HCT116 (cell line): ENCODE measurements at regions not wholly inside any gene's neighbourhood (a gene's known extent, or its start where the extent isn't known, plus 50 kb on each side); places are given as distances from the start of the nearest gene placed in this dataset.

Source experiments
- ATAC-seq: fragments of 200-7000 bp; cut with Tn5 transposase; 2 replicates; pipeline ENCODE4 v1.9.1; 2020; ENCODE audit warnings: mild to moderate bottlenecking, moderate library complexity
- BruUV-seq: library from RNA; stranded (reverse); fragments of 400-500 nt; replicated peaks from 2 replicates; lab custom pipeline; 2021; lab: Mats Ljungman, UMichigan
- CTCF ChIA-PET: fragments of 300-600 bp; sonication (Branson Sonifier 250); formaldehyde crosslinking; loops from one replicate; lab custom pipeline; 2021; ENCODE audit warnings: antibody characterized with exemption; lab: Charles Lee
- POLR2A ChIA-PET: fragments of 300-600, 350-600 bp; sonication (Branson Sonifier 250); formaldehyde crosslinking; loops from one replicate; lab custom pipeline; 2021; ENCODE audit warnings: antibody characterized with exemption; lab: Charles Lee
- RAD21 ChIA-PET, 2 experiments: fragments of 300-600 bp; sonication (Branson Sonifier 250); formaldehyde crosslinking; loops; one replicate each; lab custom pipeline; 2023; ENCODE audit warnings: low total read pairs in 2 of 2; ENCODE audit not compliant: uncharacterized antibody in 2 of 2, unreplicated experiment in 2 of 2, low non-redundant PET in 1 of 2; lab: Charles Lee
- DNase-seq: peaks from one replicate; pipeline ENCODE4 v3.0.0-alpha.2; 2010; ENCODE audit warnings: low read depth, low spot score
- H2AFZ ChIP-seq: fragments of 200-600 bp; shearing (Covaris generic), sonication (generic); 2 replicates; pipeline ENCODE4 v1.6.1; 2017; ENCODE audit warnings: low read depth, mixed run types, mixed read lengths, antibody characterized with exemption, low read length; ENCODE audit not compliant: poor library complexity, severe bottlenecking
- H3K27ac ChIP-seq: 2 replicates; pipeline ENCODE4 v1.5.1; 2012; ENCODE audit warnings: low read depth, low read length
- H3K27me3 ChIP-seq: fragments of 200-600 bp; sonication (generic); 2 replicates; pipeline ENCODE4 v1.6.1; 2016; ENCODE audit warnings: mixed run types, low read length, mixed read lengths; ENCODE audit not compliant: insufficient read depth
- H3K36me3 ChIP-seq, 2 experiments: fragments of 200-500 bp in 1 of 2; fragments of 200-600 bp in 1 of 2; sonication (Bioruptor generic) in 1 of 2; sonication (generic) in 1 of 2; 2 replicates each; pipeline versions ENCODE4 v1.5.1 to v1.6.1; 2014 to 2016; ENCODE audit warnings: low read length in 2 of 2, inconsistent platforms in 1 of 2, mixed read lengths in 1 of 2, mixed run types in 1 of 2; ENCODE audit not compliant: insufficient read depth in 2 of 2, control insufficient read depth in 1 of 2
- H3K4me1 ChIP-seq, 2 experiments: fragments of 200-600 bp in 1 of 2; sonication (generic) in 1 of 2; 2 replicates each; pipeline versions ENCODE4 v1.5.1 to v1.6.1; 2012 to 2017; ENCODE audit warnings: low read length in 2 of 2, inconsistent platforms in 1 of 2, mild to moderate bottlenecking in 1 of 2, mixed read lengths in 1 of 2, mixed run types in 1 of 2, moderate library complexity in 1 of 2; ENCODE audit not compliant: insufficient read depth in 2 of 2, control insufficient read depth in 1 of 2
- H3K4me2 ChIP-seq: fragments of 200-600 bp; sonication (generic); 2 replicates; pipeline ENCODE4 v1.6.1; 2017; ENCODE audit warnings: mixed run types, low read length, mixed read lengths
- H3K4me3 ChIP-seq, 2 experiments: fragments of 200-600 bp in 1 of 2; sonication (generic) in 1 of 2; replicated peaks in 1 of 2; 2 replicates each; pipeline ENCODE4 v1.5.1; 2011 to 2016; ENCODE audit warnings: low read length in 2 of 2, control low read depth in 1 of 2, low read depth in 1 of 2, mild to moderate bottlenecking in 1 of 2, mixed read lengths in 1 of 2, mixed run types in 1 of 2
- H3K79me2 ChIP-seq: fragments of 200-600 bp; sonication (generic); 2 replicates; pipeline ENCODE4 v1.6.1; 2017; ENCODE audit warnings: mild to moderate bottlenecking, mixed run types, low read length, moderate library complexity, mixed read lengths; ENCODE audit not compliant: insufficient read depth
- H3K9ac ChIP-seq: fragments of 200-600 bp; sonication (generic); 2 replicates; pipeline ENCODE4 v1.6.1; 2016; ENCODE audit warnings: low read length, mixed read lengths
- H3K9me2 ChIP-seq: fragments of 200-600 bp; sonication (generic), shearing (Covaris generic); 2 replicates; pipeline ENCODE4 v1.6.1; 2017; ENCODE audit warnings: mixed run types, mild to moderate bottlenecking, moderate library complexity; ENCODE audit not compliant: insufficient read depth
- H3K9me3 ChIP-seq, 2 experiments: fragments of 200-500 bp in 1 of 2; fragments of 200-600 bp in 1 of 2; sonication (Bioruptor generic) in 1 of 2; sonication (generic) in 1 of 2; 2 replicates each; pipeline ENCODE4 v1.6.1; 2014 to 2017; ENCODE audit warnings: low read length in 2 of 2, mixed read lengths in 2 of 2, inconsistent platforms in 1 of 2, low read depth in 1 of 2, mild to moderate bottlenecking in 1 of 2, mixed run types in 1 of 2, moderate library complexity in 1 of 2; ENCODE audit not compliant: control insufficient read depth in 1 of 2, insufficient read depth in 1 of 2
- H4K20me1 ChIP-seq: fragments of 200-600 bp; sonication (generic), shearing (Covaris generic); 2 replicates; pipeline ENCODE4 v1.6.1; 2017; ENCODE audit warnings: mixed run types, mild to moderate bottlenecking, moderate library complexity; ENCODE audit not compliant: insufficient read depth
- ATF3 ChIP-seq: IDR thresholded peaks from 2 replicates; pipeline ENCODE4 v1.6.1; 2012
- CBX3 ChIP-seq: IDR thresholded peaks from 2 replicates; pipeline ENCODE4 v1.6.1; 2012; ENCODE audit warnings: low read depth
- CEBPB ChIP-seq: IDR thresholded peaks from 2 replicates; pipeline ENCODE4 v1.6.1; 2012; ENCODE audit warnings: low read depth
- CTCF ChIP-seq, 3 experiments: fragments of 200-600 bp in 1 of 3; sonication (generic) in 1 of 3; IDR thresholded peaks in 2 of 3; conservative IDR thresholded peaks in 1 of 3; 2 replicates each; pipeline ENCODE4 v1.5.1; 2012 to 2017; ENCODE audit warnings: low read depth in 2 of 3, low read length in 2 of 3, antibody characterized with exemption in 1 of 3, borderline replicate concordance in 1 of 3, control low read depth in 1 of 3, mild to moderate bottlenecking in 1 of 3, mixed read lengths in 1 of 3, mixed run types in 1 of 3, moderate library complexity in 1 of 3; ENCODE audit not compliant: insufficient read depth in 1 of 3
- EGR1 ChIP-seq: IDR thresholded peaks from 2 replicates; pipeline ENCODE4 v1.6.1; 2012; ENCODE audit warnings: low read depth
- ELF1 ChIP-seq: IDR thresholded peaks from 2 replicates; pipeline ENCODE4 v1.6.1; 2012; ENCODE audit warnings: low read depth, borderline replicate concordance
- EZH2 ChIP-seq: fragments of 200-600 bp; sonication (generic); IDR thresholded peaks from 2 replicates; pipeline ENCODE4 v1.6.1; 2017; ENCODE audit warnings: antibody characterized with exemption, mixed run types
- FOSL1 ChIP-seq: IDR thresholded peaks from 2 replicates; pipeline ENCODE4 v1.6.1; 2012; ENCODE audit warnings: low read depth
- POLR2A ChIP-seq: IDR thresholded peaks from 2 replicates; pipeline ENCODE4 v1.7.0; 2011; ENCODE audit warnings: borderline replicate concordance; ENCODE audit not compliant: insufficient read depth, insufficient read length; ENCODE audit errors: extremely low read depth
- POLR2AphosphoS5 ChIP-seq: IDR thresholded peaks from 2 replicates; pipeline ENCODE4 v1.6.1; 2011; ENCODE audit warnings: mild to moderate bottlenecking, low read depth, low read length, moderate library complexity
- RAD21 ChIP-seq: IDR thresholded peaks from 2 replicates; pipeline ENCODE4 v1.6.1; 2012; ENCODE audit warnings: low read depth, mild to moderate bottlenecking
- SIN3A ChIP-seq: IDR thresholded peaks from 2 replicates; pipeline ENCODE4 v1.6.1; 2012; ENCODE audit warnings: low read depth
- SRF ChIP-seq: IDR thresholded peaks from 2 replicates; pipeline ENCODE4 v1.6.1; 2012; ENCODE audit warnings: low read depth
- YY1 ChIP-seq: IDR thresholded peaks from 2 replicates; pipeline ENCODE4 v1.6.1; 2011; ENCODE audit warnings: low read length, low read depth, moderate library complexity, mild to moderate bottlenecking; ENCODE audit not compliant: insufficient replicate concordance; ENCODE audit errors: extremely low read depth
- ZBTB33 ChIP-seq: IDR thresholded peaks from 2 replicates; pipeline ENCODE4 v1.6.1; 2011; ENCODE audit warnings: mild to moderate bottlenecking, low read length, moderate library complexity; ENCODE audit not compliant: insufficient replicate concordance; ENCODE audit errors: extremely low read depth
- intact Hi-C: fragments of 100-400 bp; cut with micrococcal nuclease; formaldehyde crosslinking; loops from 2 replicates; pipeline ENCODE4 v1.10.0; 2022

DNA sequence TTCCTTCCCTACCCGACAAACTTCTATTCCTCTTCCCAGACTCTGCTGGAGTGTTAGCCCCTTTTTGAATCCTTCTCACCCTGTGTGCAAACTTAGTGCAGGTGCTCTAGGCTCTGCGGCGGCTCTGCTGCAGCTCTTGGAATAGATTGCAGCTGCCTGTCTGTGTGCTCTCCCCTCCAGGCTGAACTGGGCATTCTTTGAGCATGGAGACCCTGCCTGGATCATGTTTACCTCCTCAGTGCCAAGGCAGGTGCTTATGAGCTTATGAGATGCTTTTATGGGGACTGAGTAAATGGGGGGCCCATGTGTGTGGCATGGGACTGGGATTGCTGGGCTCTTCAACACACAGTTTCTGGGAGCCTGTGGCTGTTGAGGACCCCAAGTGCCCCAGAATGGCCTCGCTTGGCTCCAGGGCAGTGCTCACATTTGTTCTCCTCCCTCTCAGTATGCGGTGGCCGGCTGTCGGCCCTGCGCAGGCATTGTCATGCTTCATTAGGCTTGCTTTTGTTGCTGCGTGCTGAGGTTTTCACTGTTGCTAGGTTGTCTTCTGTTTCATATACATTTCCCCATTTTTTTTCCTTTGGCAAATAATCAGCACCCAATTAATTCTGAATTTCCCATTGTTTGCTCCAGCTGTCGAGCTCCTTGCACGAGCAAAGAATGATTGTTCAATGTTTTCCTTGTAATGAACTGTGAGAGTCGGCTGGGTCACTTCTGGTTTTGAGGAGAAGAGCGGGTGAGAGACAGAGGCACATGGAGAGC, 185.5 kb upstream of the NLRP1 start:
- H3K9me2 ChIP-seq, result no peaks in the 10 kb centered on the region
- no peaks in the 10 kb centered on the region for H3K4me1 ChIP-seq
- BruUV-seq, result no TSS peak
- POLR2A ChIA-PET, result no interaction called here
- no peak overlapping the region for H3K9ac ChIP-seq
- no peaks in the 10 kb centered on the region for H3K9me3 ChIP-seq
- no peaks in the 10 kb centered on the region for H4K20me1 ChIP-seq
- ATAC-seq (no peak), DNase-seq (no peak)
- H3K4me2 ChIP-seq, result no peak overlapping the region
- intact Hi-C loops, result no loop called here
- no peak overlapping the region for H3K4me3 ChIP-seq
- no peaks in the 10 kb centered on the region for H3K79me2 ChIP-seq
- H3K27me3 ChIP-seq, result peaks cover 60% of the 10 kb centered on the region
- RAD21 ChIA-PET, result no interaction called here
- no peaks in the 10 kb centered on the region for H3K36me3 ChIP-seq
- CTCF ChIA-PET, result no interaction called here
- no peak overlapping the region for H2AFZ ChIP-seq
- no peak for TF ChIP-seq POLR2A
- no peak overlapping the region for H3K27ac ChIP-seq

DNA sequence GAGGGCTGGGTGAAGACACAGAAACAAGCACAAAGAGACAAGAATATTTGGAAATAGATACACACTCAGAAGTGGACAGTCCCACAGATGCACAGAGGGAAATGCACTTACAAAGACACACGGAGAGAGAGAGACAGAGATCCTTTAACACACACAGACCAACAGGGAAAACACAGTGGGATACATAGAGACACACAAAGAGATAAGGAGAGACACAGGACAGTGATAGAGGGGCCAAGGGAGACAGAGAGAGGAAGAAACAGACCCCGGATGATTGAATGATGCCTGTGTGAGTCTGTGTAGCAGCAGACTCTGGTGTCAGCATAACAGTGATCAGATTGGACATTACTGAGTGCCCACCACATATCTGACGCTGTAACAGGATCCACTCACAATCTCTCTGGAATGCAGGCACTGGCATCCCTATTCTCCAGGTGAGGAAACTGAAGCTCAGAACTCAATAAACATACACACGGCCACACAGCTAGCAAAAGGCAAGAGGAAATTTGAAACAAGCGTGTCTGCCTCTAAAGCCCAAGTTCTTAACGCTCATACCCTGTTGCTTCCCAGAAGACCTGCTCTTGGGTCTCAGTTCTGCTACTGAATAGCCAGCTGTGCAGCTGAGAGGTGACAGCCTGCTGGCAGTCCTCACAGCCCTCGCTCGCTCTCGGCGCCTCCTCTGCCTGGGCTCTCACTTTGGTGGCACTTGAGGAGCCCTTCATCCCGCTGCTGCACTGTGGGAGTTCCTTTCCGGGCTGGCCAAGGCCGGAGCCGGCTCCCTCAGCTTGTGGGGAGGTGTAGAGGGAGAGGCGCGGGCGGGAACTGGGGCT, 186.3 kb upstream of the NLRP1 start:
- intact Hi-C loops, result no loop called here
- ATAC-seq, result no peak
- no peak for DNase-seq
- Histone ChIP-seq H3K4me2 (no peak overlapping the region), H3K9ac (no peak overlapping the region), H3K9me2 (no peaks in the 10 kb centered on the region), H4K20me1 (no peaks in the 10 kb centered on the region), H2AFZ (no peak overlapping the region), H3K4me1 (no peaks in the 10 kb centered on the region), H3K36me3 (no peaks in the 10 kb centered on the region), H3K27ac (no peak overlapping the region), H3K27me3 (peaks cover 61% of the 10 kb centered on the region), H3K79me2 (no peaks in the 10 kb centered on the region), H3K9me3 (no peaks in the 10 kb centered on the region), H3K4me3 (no peak overlapping the region)
- ChIA-PET POLR2A (no interaction called here), RAD21 (no interaction called here), CTCF (no interaction called here)
- no TSS peak for BruUV-seq
- TF ChIP-seq POLR2AphosphoS5, result no peak
- TF ChIP-seq ZBTB33, result no peak
- no peak for TF ChIP-seq RAD21
- no peak for TF ChIP-seq EGR1
- no peak for TF ChIP-seq CEBPB
- no peak for TF ChIP-seq ELF1
- TF ChIP-seq SRF, result no peak
- TF ChIP-seq CTCF (IDR thresholded peaks at IDR 0.05 in 2 of 3, conservative IDR thresholded peaks at IDR 0.05 in 1 of 3; ENCODE audit: borderline replicate concordance in 1 of 3, insufficient read depth in 1 of 3, low read depth in 2 of 3, low read length in 2 of 3), result no peak
- no peak for TF ChIP-seq ATF3
- TF ChIP-seq CBX3, result no peak
- TF ChIP-seq YY1, result no peak
- no peak for TF ChIP-seq FOSL1
- TF ChIP-seq SIN3A, result no peak
- TF ChIP-seq EZH2, result no peak
